PC-9 (cell line): ENCODE measurements at regions not wholly inside any gene's neighbourhood (a gene's known extent, or its start where the extent isn't known, plus 50 kb on each side); places are given as distances from the start of the nearest gene placed in this dataset.

ENCODE experiments used
- BruUV-seq: library from RNA; stranded (reverse); fragments of 400-500 nt; replicated peaks from 2 replicates; lab custom pipeline; 2021; lab: Mats Ljungman, UMichigan
- CTCF ChIA-PET: fragments of 300-600 bp; sonication (Branson Sonifier 250); formaldehyde crosslinking; loops from one replicate; lab custom pipeline; 2022; ENCODE audit warnings: antibody characterized with exemption; lab: Charles Lee
- POLR2A ChIA-PET: fragments of 300-600 bp; sonication (Branson Sonifier 250); formaldehyde crosslinking; loops from one replicate; lab custom pipeline; 2022; ENCODE audit warnings: antibody characterized with exemption; ENCODE audit not compliant: unreplicated experiment; lab: Charles Lee
- DNase-seq, 2 experiments: peaks; one replicate each; pipeline versions ENCODE4 v3.0.0 to v3.0.0-alpha.2; 2015 to 2022; ENCODE audit warnings: mixed read lengths in 1 of 2
- H2AFZ ChIP-seq: fragments of 200-600 bp; sonication (generic); 2 replicates; pipeline ENCODE4 v1.8.1; 2017; ENCODE audit warnings: antibody characterized with exemption
- H3F3A ChIP-seq: fragments of 200-600 bp; sonication (generic); 2 replicates; pipeline ENCODE4 v1.8.1; 2017; ENCODE audit warnings: antibody characterized with exemption, mild to moderate bottlenecking, low read depth; ENCODE audit not compliant: insufficient read depth
- H3K27ac ChIP-seq: fragments of 200-600 bp; sonication (generic); 2 replicates; pipeline ENCODE4 v1.6.1; 2016; ENCODE audit warnings: mixed run types
- H3K27me3 ChIP-seq: fragments of 200-600 bp; sonication (generic); 2 replicates; pipeline ENCODE4 v1.6.1; 2016; ENCODE audit warnings: low read depth, mixed run types; ENCODE audit not compliant: insufficient read depth
- H3K36me3 ChIP-seq: fragments of 200-600 bp; sonication (generic); 2 replicates; pipeline ENCODE4 v1.6.1; 2016; ENCODE audit warnings: low read depth, mixed run types
- H3K4me1 ChIP-seq: fragments of 200-600 bp; sonication (generic); replicated peaks from 2 replicates; pipeline ENCODE4 v1.6.1; 2016; ENCODE audit warnings: mixed run types; ENCODE audit not compliant: insufficient read depth
- H3K4me2 ChIP-seq: fragments of 200-600 bp; sonication (generic); 2 replicates; pipeline ENCODE4 v1.6.1; 2017; ENCODE audit warnings: mixed run types
- H3K4me3 ChIP-seq: fragments of 200-600 bp; sonication (generic); 2 replicates; pipeline ENCODE4 v1.6.1; 2016; ENCODE audit warnings: mixed run types
- H3K79me2 ChIP-seq: fragments of 200-600 bp; sonication (generic); 2 replicates; pipeline ENCODE4 v1.6.1; 2017; ENCODE audit warnings: low read depth, mixed run types
- H3K9me2 ChIP-seq: fragments of 200-600 bp; sonication (generic); 2 replicates; pipeline ENCODE4 v1.8.1; 2017; ENCODE audit warnings: mild to moderate bottlenecking; ENCODE audit not compliant: insufficient read depth
- H3K9me3 ChIP-seq: fragments of 200-600 bp; sonication (generic); 2 replicates; pipeline ENCODE4 v1.8.1; 2016; ENCODE audit warnings: low read depth; ENCODE audit not compliant: insufficient read depth
- H4K20me1 ChIP-seq: fragments of 200-600 bp; sonication (generic); 2 replicates; pipeline ENCODE4 v1.8.1; 2017; ENCODE audit not compliant: insufficient read depth
- CTCF ChIP-seq: fragments of 200-600 bp; sonication (generic); conservative IDR thresholded peaks from 2 replicates; pipeline ENCODE4 v1.6.1; 2017; ENCODE audit warnings: mixed run types, antibody characterized with exemption, mild to moderate bottlenecking, moderate library complexity
- EZH2 ChIP-seq: fragments of 200-600 bp; sonication (generic); IDR thresholded peaks from 2 replicates; pipeline ENCODE4 v1.8.0; 2017; ENCODE audit warnings: antibody characterized with exemption, low read depth
- intact Hi-C: fragments of 100-400 bp; cut with micrococcal nuclease; formaldehyde crosslinking; loops from one replicate; pipeline ENCODE4 v1.10.0; 2022; ENCODE audit not compliant: unreplicated experiment

GRCh38 chr5:94081088-94081487 is 339.7 kb upstream of the POU5F2 start:
- ChIA-PET CTCF (no interaction called here), POLR2A (no interaction called here)
- BruUV-seq: no TSS peak
- no peak for DNase-seq
- no peaks in the 10 kb centered on the region for H3K27me3 ChIP-seq
- no peak overlapping the region for H2AFZ ChIP-seq
- no peaks in the 10 kb centered on the region for H3F3A ChIP-seq
- no peaks in the 10 kb centered on the region for H3K79me2 ChIP-seq
- no peaks in the 10 kb centered on the region for H3K4me1 ChIP-seq
- no peak overlapping the region for H3K27ac ChIP-seq
- no peak overlapping the region for H3K4me3 ChIP-seq
- H3K9me2 ChIP-seq: no peaks in the 10 kb centered on the region
- no peaks in the 10 kb centered on the region for H3K36me3 ChIP-seq
- TF ChIP-seq CTCF (no peak), EZH2 (no peak)
- H3K9me3 ChIP-seq: no peaks in the 10 kb centered on the region
- no peaks in the 10 kb centered on the region for H4K20me1 ChIP-seq
- intact Hi-C loops: no loop called here
- no peak overlapping the region for H3K4me2 ChIP-seq

GRCh38 chr5:94080390-94080789 is 339.0 kb upstream of the POU5F2 start:
- intact Hi-C loops: no loop called here
- peaks cover 4% of the 10 kb centered on the region; the same call in 1 of the 2 replicates for H4K20me1 ChIP-seq
- no peak overlapping the region for H3K4me3 ChIP-seq
- no peaks in the 10 kb centered on the region for H3K9me2 ChIP-seq
- no peak overlapping the region for H3K27ac ChIP-seq
- POLR2A ChIA-PET: no interaction called here
- no peak overlapping the region for H2AFZ ChIP-seq
- no peaks in the 10 kb centered on the region for H3K27me3 ChIP-seq
- no peak overlapping the region for H3K4me2 ChIP-seq
- H3F3A ChIP-seq: no peaks in the 10 kb centered on the region
- CTCF ChIA-PET: no interaction called here
- H3K4me1 ChIP-seq: no peaks in the 10 kb centered on the region
- TF ChIP-seq CTCF (no peak), EZH2 (no peak)
- DNase-seq: no peak
- no peaks in the 10 kb centered on the region for H3K79me2 ChIP-seq
- no peaks in the 10 kb centered on the region for H3K36me3 ChIP-seq
- no peaks in the 10 kb centered on the region for H3K9me3 ChIP-seq
- BruUV-seq: no TSS peak

- H3F3A ChIP-seq: no peaks in the 10 kb centered on the region
- POLR2A ChIA-PET: no interaction called here
- H3K4me1 ChIP-seq: no peaks in the 10 kb centered on the region
These were observed 330.7 kb upstream of the POU5F2 start for GRCh38 chr5:94072116-94072515.

More at GRCh38 chr5:94072116-94072515, 330.7 kb upstream of the POU5F2 start:
- no TSS peak for BruUV-seq
- H3K4me2 ChIP-seq: no peak overlapping the region
- peaks cover 4% of the 10 kb centered on the region; the same call in 1 of the 2 replicates for H4K20me1 ChIP-seq
- H3K27ac ChIP-seq: no peak overlapping the region
- no peaks in the 10 kb centered on the region for H3K27me3 ChIP-seq
- H3K9me3 ChIP-seq: no peaks in the 10 kb centered on the region; the same call in 1 of the 2 replicates
- intact Hi-C loops: no loop called here
- no peaks in the 10 kb centered on the region for H3K36me3 ChIP-seq
- no peak for TF ChIP-seq EZH2
- TF ChIP-seq CTCF: no peak
- no peaks in the 10 kb centered on the region for H3K79me2 ChIP-seq
- no peak overlapping the region for H2AFZ ChIP-seq
- H3K9me2 ChIP-seq: no peaks in the 10 kb centered on the region; the same call in 1 of the 2 replicates
- CTCF ChIA-PET: no interaction called here
- no peak overlapping the region for H3K4me3 ChIP-seq
- DNase-seq: no peak
